Activated CD8-positive, alpha-beta memory T cell treated with anti-CD3 and anti-CD28 coated beads for 4 hours (primary cell): ENCODE measurements at regions not wholly inside any gene's neighbourhood (a gene's known extent, or its start where the extent isn't known, plus 50 kb on each side); places are given as distances from the start of the nearest gene placed in this dataset.

Experiments
- DNase-seq, 2 donors: peaks; one replicate each; pipeline ENCODE4 v3.0.0-alpha.2; 2020; ENCODE audit warnings: low read depth in 2 of 2

GRCh38 chr2:226211439-226211838 is 588.2 kb downstream of the IRS1 start:
- no peak for DNase-seq

GRCh38 chr2:226208726-226209125 is 590.9 kb downstream of the IRS1 start:
- DNase-seq, result no peak

- no peak for DNase-seq
Observed at GRCh38 chr2:226207671-226208070, 591.9 kb downstream of the IRS1 start.

- DNase-seq, result no peak
Observed at GRCh38 chr2:226199555-226199954, 600.1 kb downstream of the IRS1 start.

- DNase-seq, result no peak
Observed at GRCh38 chr2:226198956-226199355, 600.7 kb downstream of the IRS1 start.

GRCh38 chr2:226190479-226191252 is 609.0 kb downstream of the IRS1 start:
- DNase-seq, result no peak

- DNase-seq, result no peak
Observed at GRCh38 chr2:226189061-226189460, 610.6 kb downstream of the IRS1 start.

- DNase-seq, result no peak
Observed at GRCh38 chr2:226187616-226188015, 612.0 kb downstream of the IRS1 start.

- no peak for DNase-seq
Observed at GRCh38 chr2:226187156-226187555, 612.5 kb downstream of the IRS1 start.

GRCh38 chr2:226185616-226186211 is 613.9 kb downstream of the IRS1 start:
- DNase-seq, result no peak

GRCh38 chr2:226184940-226185615 is 614.5 kb downstream of the IRS1 start:
- no peak for DNase-seq

- no peak for DNase-seq
Observed at GRCh38 chr2:226184540-226184939, 615.1 kb downstream of the IRS1 start.

- DNase-seq, result no peak
Observed at GRCh38 chr2:226183550-226183949, 616.1 kb downstream of the IRS1 start.

- DNase-seq, result no peak
Observed at GRCh38 chr2:226183033-226183432, 616.6 kb downstream of the IRS1 start.

GRCh38 chr2:226181909-226182308 is 617.7 kb downstream of the IRS1 start:
- no peak for DNase-seq

GRCh38 chr2:226180281-226180884 is 619.2 kb downstream of the IRS1 start:
- DNase-seq, result no peak

- no peak for DNase-seq
Observed at GRCh38 chr2:226179010-226179409, 620.6 kb downstream of the IRS1 start.

- DNase-seq, result no peak
Observed at GRCh38 chr2:226176283-226176984, 623.2 kb downstream of the IRS1 start.

GRCh38 chr2:226174390-226174789 is 625.2 kb downstream of the IRS1 start:
- DNase-seq, result no peak

- no peak for DNase-seq
Observed at GRCh38 chr2:226172939-226173338, 626.7 kb downstream of the IRS1 start.

GRCh38 chr2:226172309-226172708 is 627.3 kb downstream of the IRS1 start:
- no peak for DNase-seq
